ENCODE measurements at regions not wholly inside any gene's neighbourhood (a gene's known extent, or its start where the extent isn't known, plus 50 kb on each side); places are given as distances from the start of the nearest gene placed in this dataset.

DNA sequence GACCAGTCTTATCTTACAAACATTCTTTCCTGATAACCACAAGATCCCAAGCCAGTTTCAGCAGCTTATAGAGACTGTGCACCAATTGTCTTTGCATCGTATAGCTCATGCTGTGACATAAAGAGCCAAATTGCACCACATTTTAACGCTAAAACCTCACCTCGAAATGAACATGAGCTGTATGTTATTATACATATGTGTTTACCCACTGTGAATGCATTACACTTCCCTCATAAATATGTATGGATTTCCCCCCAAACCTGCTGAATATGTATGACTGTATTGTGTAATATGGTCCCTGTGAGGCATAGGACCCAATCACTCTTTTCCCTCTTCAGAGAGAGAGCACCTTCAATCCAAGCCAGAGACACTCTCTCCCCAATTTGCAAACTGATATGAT lies 692.4 kb downstream of the NLGN4X start:
- TF ChIP-seq PPARA (CRISPR knock-in tag; IDR thresholded peaks at IDR 0.05; ENCODE audit: borderline replicate concordance), result no peak
- ATAC-seq, result no peak

DNA sequence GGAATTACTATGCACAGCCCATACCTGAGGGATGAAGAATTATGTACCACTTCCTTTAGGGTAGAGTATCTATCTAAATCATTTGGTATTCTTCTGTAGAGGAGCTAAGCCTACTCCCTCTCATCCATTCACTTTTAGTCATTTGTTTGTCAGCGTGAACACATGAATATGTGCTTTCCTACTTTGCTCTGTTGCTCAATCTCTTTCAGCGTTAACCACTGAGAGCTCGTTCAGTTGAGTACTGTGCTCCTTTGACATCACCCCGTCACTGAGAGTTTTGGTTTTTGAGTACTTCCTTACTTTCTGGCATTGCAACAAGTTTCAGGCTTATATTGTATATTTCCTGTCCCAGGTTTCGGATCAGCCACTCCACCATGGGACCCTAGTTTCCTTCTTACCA lies 700.6 kb downstream of the NLGN4X start:
- TF ChIP-seq CSRNP3 (CRISPR knock-in tag; IDR thresholded peaks at IDR 0.05) (no peak), OSR1 (CRISPR knock-in tag; IDR thresholded peaks at IDR 0.05) (no peak), TCF4 (CRISPR knock-in tag; IDR thresholded peaks at IDR 0.05; ENCODE audit: borderline replicate concordance) (no peak), CSDC2 (CRISPR knock-in tag; IDR thresholded peaks at IDR 0.05) (no peak), ESRRG (CRISPR knock-in tag; IDR thresholded peaks at IDR 0.05) (no peak), RARB (CRISPR knock-in tag; IDR thresholded peaks at IDR 0.05) (no peak), BACH2 (CRISPR knock-in tag; IDR thresholded peaks at IDR 0.05; ENCODE audit: borderline replicate concordance) (no peak), ZNF8 (CRISPR knock-in tag; IDR thresholded peaks at IDR 0.05) (no peak), ARNTL (CRISPR knock-in tag; IDR thresholded peaks at IDR 0.05; ENCODE audit: borderline replicate concordance, low read depth) (no peak), ZNF565 (CRISPR knock-in tag; conservative IDR thresholded peaks at IDR 0.05; ENCODE audit: low read depth) (no peak), SNAI2 (CRISPR knock-in tag; IDR thresholded peaks at IDR 0.05) (no peak), GLIS3 (CRISPR knock-in tag; IDR thresholded peaks at IDR 0.05) (no peak), ZFP3 (CRISPR knock-in tag; IDR thresholded peaks at IDR 0.05) (no peak), PPARA (CRISPR knock-in tag; IDR thresholded peaks at IDR 0.05; ENCODE audit: borderline replicate concordance) (no peak), ZFP30 (CRISPR knock-in tag; IDR thresholded peaks at IDR 0.05) (no peak), ZNF70 (CRISPR knock-in tag; IDR thresholded peaks at IDR 0.05) (no peak), CREB5 (CRISPR knock-in tag; IDR thresholded peaks at IDR 0.05; ENCODE audit: low read depth) (no peak), ISL1 (CRISPR knock-in tag; IDR thresholded peaks at IDR 0.05) (no peak)
- TF ChIP-seq, protein P1, sequence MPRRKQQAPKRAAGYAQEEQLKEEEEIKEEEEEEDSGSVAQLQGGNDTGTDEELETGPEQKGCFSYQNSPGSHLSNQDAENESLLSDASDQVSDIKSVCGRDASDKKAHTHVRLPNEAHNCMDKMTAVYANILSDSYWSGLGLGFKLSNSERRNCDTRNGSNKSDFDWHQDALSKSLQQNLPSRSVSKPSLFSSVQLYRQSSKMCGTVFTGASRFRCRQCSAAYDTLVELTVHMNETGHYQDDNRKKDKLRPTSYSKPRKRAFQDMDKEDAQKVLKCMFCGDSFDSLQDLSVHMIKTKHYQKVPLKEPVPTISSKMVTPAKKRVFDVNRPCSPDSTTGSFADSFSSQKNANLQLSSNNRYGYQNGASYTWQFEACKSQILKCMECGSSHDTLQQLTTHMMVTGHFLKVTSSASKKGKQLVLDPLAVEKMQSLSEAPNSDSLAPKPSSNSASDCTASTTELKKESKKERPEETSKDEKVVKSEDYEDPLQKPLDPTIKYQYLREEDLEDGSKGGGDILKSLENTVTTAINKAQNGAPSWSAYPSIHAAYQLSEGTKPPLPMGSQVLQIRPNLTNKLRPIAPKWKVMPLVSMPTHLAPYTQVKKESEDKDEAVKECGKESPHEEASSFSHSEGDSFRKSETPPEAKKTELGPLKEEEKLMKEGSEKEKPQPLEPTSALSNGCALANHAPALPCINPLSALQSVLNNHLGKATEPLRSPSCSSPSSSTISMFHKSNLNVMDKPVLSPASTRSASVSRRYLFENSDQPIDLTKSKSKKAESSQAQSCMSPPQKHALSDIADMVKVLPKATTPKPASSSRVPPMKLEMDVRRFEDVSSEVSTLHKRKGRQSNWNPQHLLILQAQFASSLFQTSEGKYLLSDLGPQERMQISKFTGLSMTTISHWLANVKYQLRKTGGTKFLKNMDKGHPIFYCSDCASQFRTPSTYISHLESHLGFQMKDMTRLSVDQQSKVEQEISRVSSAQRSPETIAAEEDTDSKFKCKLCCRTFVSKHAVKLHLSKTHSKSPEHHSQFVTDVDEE (CRISPR knock-in tag; IDR thresholded peaks at IDR 0.05), result no peak
- ATAC-seq, result no peak

GRCh38 chrX:5526191-5526590 lies 702.5 kb downstream of the NLGN4X start:
- no peak for ATAC-seq
- TF ChIP-seq ARNTL (CRISPR knock-in tag; IDR thresholded peaks at IDR 0.05; ENCODE audit: borderline replicate concordance, low read depth) (no peak), ZNF565 (CRISPR knock-in tag; conservative IDR thresholded peaks at IDR 0.05; ENCODE audit: low read depth) (no peak), CSRNP3 (CRISPR knock-in tag; IDR thresholded peaks at IDR 0.05) (no peak), ZC3H10 (CRISPR knock-in tag; IDR thresholded peaks at IDR 0.05) (no peak), GLIS3 (CRISPR knock-in tag; IDR thresholded peaks at IDR 0.05) (no peak), ESRRG (CRISPR knock-in tag; IDR thresholded peaks at IDR 0.05) (no peak), ISL1 (CRISPR knock-in tag; IDR thresholded peaks at IDR 0.05) (no peak)
- TF ChIP-seq, protein P2, sequence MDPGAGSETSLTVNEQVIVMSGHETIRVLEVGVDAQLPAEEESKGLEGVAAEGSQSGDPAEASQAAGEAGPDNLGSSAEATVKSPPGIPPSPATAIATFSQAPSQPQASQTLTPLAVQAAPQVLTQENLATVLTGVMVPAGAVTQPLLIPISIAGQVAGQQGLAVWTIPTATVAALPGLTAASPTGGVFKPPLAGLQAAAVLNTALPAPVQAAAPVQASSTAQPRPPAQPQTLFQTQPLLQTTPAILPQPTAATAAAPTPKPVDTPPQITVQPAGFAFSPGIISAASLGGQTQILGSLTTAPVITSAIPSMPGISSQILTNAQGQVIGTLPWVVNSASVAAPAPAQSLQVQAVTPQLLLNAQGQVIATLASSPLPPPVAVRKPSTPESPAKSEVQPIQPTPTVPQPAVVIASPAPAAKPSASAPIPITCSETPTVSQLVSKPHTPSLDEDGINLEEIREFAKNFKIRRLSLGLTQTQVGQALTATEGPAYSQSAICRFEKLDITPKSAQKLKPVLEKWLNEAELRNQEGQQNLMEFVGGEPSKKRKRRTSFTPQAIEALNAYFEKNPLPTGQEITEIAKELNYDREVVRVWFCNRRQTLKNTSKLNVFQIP (CRISPR knock-in tag; IDR thresholded peaks at IDR 0.05; ENCODE audit: borderline replicate concordance, low read depth), result no peak
- TF ChIP-seq, protein P3, sequence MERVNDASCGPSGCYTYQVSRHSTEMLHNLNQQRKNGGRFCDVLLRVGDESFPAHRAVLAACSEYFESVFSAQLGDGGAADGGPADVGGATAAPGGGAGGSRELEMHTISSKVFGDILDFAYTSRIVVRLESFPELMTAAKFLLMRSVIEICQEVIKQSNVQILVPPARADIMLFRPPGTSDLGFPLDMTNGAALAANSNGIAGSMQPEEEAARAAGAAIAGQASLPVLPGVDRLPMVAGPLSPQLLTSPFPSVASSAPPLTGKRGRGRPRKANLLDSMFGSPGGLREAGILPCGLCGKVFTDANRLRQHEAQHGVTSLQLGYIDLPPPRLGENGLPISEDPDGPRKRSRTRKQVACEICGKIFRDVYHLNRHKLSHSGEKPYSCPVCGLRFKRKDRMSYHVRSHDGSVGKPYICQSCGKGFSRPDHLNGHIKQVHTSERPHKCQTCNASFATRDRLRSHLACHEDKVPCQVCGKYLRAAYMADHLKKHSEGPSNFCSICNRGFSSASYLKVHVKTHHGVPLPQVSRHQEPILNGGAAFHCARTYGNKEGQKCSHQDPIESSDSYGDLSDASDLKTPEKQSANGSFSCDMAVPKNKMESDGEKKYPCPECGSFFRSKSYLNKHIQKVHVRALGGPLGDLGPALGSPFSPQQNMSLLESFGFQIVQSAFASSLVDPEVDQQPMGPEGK (CRISPR knock-in tag; IDR thresholded peaks at IDR 0.05; ENCODE audit: borderline replicate concordance), result no peak
- TF ChIP-seq, protein P1 (CRISPR knock-in tag; IDR thresholded peaks at IDR 0.05), result no peak
